Activated CD8-positive, alpha-beta memory T cell treated with anti-CD3 and anti-CD28 coated beads, Interleukin-2, amount 50 U/mL, for 4 hours (primary cell): ENCODE measurements at regions not wholly inside any gene's neighbourhood (a gene's known extent, or its start where the extent isn't known, plus 50 kb on each side); places are given as distances from the start of the nearest gene placed in this dataset.

Experiments
- DNase-seq: peaks from one replicate; pipeline ENCODE4 v3.0.0-alpha.2; 2020

- DNase-seq = no peak
These were observed 76.7 kb upstream of the PKDCC start for GRCh38 chr2:41970988-41971660.

- DNase-seq = no peak
These were observed 75.6 kb upstream of the PKDCC start for GRCh38 chr2:41972179-41972578.

- DNase-seq = no peak
These were observed 75.0 kb upstream of the PKDCC start for GRCh38 chr2:41972819-41973218.

GRCh38 chr2:41973871-41974270, 74.0 kb upstream of the PKDCC start:
- DNase-seq = no peak

- DNase-seq = no peak
These were observed 66.4 kb upstream of the PKDCC start for GRCh38 chr2:41981417-41981816.

GRCh38 chr2:41985573-41986095, 62.2 kb upstream of the PKDCC start:
- no peak for DNase-seq

- no peak for DNase-seq
These were observed 58.2 kb upstream of the PKDCC start for GRCh38 chr2:41989501-41990180.

GRCh38 chr2:41990245-41990644, 57.6 kb upstream of the PKDCC start:
- DNase-seq = no peak

GRCh38 chr2:41990688-41991087, 57.1 kb upstream of the PKDCC start:
- no peak for DNase-seq

GRCh38 chr2:41992056-41992642, 55.7 kb upstream of the PKDCC start:
- no peak for DNase-seq

GRCh38 chr2:41992671-41993434, 55.0 kb upstream of the PKDCC start:
- DNase-seq = no peak

GRCh38 chr2:41993435-41993925, 54.3 kb upstream of the PKDCC start:
- DNase-seq = no peak

- no peak for DNase-seq
These were observed 53.6 kb upstream of the PKDCC start for GRCh38 chr2:41994233-41994637.

GRCh38 chr2:41994661-41995060, 53.2 kb upstream of the PKDCC start:
- DNase-seq = no peak

- DNase-seq = no peak
These were observed 50.3 kb upstream of the PKDCC start for GRCh38 chr2:41997561-41997960.
